GM18870 (cell line): ENCODE measurements at regions not wholly inside any gene's neighbourhood (a gene's known extent, or its start where the extent isn't known, plus 50 kb on each side); places are given as distances from the start of the nearest gene placed in this dataset.
"Not testable (repeated sequence)": the region's sequence is repeated elsewhere in the genome, so short reads cannot be mapped to it uniquely, and the experiment has no call there.

Experiments used
- ATAC-seq: cut with Tn5 transposase; IDR thresholded peaks from one replicate; pipeline ENCODE4 v1.9.1; 2021; ENCODE audit warnings: moderate library complexity; ENCODE audit not compliant: unreplicated experiment

DNA sequence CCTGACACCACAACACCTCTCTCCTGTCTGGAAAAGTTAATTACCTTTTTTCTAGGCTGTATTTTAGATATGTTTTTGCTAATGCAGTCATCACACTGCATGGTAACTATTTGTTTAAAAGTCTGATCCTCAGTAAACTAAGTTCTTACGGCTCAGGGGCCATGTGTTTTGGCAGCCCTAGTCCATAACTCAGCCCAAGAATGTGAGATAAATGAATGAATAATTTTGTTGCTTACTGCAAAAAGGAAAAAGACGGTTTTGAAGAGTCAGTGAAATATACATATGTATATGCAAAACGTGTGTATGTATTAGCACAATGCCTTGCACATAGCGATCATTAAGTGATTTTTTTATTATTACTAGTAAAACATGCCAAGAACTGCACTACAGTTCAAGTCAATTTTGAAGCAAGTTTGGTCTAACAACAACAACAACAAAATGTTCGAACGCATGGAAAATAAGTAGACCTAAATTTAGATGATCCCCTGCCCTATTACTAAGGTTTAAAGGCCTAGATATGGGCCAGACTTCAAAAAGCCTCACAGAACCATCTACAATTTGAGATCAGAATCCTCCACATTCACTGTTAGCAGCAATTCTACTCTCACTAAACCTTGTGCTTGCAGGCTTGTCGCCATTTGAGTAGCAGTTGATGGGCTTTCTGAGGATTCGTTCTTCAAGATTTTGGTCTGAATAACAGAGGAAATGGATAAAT is 140.0 kb downstream of the NDUFA12 start:
- no peak for ATAC-seq

DNA sequence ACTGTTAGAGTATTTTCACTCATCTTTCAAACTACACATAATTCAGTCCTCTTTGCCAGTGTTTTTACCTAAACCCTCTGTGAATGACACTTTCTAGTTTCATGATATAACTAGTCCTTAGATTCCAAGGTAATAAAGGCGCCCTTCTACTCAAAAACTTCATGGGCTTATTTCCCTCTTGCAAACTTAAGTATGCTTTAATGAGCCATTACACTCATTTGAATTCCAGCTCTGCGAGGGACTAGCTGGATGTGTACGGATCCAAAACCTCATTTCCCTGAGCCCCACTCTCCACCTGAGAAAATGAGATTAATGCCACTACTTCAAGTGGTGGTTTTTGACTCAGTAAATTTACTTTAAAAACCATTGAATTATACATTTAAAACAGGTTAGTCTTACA is 141.1 kb downstream of the NDUFA12 start:
- no peak for ATAC-seq

DNA sequence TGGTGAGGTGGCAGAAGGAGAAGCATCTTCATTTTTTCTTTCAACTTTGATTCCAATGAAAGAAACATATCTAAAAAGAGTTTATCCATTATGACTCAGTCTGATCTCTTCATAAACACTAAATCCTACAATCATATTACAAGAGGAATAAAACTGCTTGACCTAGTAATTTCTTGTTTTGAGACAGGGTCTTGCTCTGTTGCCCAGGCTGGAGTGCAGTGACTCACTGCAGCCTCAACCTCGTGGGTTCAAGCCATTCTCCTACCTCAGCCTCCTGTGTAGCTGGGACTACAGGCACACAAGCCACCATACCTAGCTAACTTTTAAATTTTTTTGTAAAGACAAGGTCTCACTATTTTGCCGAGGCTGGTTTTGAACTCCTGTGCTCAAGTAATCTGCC is 147.2 kb downstream of the NDUFA12 start:
- ATAC-seq = no peak

DNA sequence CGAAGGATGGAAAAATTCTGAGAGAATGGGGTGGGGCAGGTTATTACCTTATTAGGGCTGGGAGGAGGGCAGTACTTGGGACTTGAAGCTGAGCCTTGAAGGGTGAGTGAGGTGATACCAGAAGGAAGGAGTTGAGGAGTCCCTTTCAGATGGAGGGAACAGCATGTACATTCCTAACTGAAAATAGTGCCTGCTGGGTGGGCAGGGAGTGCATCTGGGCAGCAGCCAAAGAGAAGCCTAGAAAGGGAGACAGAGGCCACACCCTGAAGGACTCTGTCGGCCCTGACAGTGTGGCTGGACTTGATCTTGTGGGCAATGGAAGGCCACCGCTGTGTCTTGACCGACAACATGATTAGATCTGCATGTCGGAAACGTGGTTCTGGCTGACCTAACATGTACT is 147.6 kb downstream of the NDUFA12 start:
- no peak for ATAC-seq

DNA sequence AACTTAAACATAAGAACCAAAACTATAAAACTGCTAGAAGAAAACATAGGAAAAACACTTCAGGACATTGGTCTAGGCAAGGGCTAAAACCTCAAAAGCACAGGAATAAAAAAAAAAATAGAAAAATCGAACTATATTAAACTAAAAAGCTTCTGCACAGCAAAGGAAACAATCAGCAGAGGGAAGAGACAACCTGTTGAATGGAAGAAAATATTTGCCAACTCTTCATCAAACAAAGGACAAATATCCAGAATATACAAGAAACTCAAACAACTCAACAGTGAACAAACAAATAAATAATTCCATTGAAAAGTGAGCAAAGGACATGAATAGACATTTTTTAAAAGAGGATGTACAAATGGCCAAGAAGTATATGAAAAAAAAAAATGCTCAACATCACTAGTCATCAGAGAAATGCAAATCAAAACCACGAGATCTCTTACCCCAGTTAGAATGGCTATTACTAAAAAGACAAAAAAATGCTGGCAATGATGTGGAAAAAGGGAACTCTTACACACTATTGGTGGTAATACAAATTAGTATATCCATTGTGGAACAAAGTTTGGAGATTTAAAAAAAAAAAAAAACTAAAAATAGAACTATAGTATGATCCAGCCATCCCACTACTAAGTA is 152.0 kb downstream of the NDUFA12 start:
- ATAC-seq = no peak

DNA sequence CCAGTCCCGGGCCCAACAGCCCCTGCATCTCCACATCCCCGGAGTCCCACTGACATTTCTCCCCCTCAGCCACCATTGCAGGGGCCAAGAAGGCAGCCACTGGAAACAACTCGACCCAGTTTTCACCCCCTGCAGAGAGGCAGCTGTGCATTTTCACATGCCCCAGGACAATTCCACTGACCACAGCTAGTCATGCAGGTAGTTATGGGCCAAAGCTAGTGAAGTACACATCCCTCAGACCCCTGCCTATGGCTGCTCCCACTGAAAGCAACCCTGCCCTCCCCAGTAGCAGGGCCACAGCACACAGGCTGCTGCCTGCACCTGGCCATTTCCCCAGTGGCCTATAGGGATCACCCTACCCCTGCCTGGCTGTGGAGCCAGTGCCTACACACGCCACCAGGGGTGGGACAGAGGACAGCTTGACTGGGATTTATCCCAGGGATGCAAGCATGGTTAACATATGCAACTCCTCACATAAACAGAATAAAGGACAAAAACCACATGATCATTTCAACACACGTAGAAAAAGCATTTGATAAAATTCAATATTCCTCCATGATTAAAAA is 154.0 kb downstream of the NDUFA12 start:
- ATAC-seq = no peak

DNA sequence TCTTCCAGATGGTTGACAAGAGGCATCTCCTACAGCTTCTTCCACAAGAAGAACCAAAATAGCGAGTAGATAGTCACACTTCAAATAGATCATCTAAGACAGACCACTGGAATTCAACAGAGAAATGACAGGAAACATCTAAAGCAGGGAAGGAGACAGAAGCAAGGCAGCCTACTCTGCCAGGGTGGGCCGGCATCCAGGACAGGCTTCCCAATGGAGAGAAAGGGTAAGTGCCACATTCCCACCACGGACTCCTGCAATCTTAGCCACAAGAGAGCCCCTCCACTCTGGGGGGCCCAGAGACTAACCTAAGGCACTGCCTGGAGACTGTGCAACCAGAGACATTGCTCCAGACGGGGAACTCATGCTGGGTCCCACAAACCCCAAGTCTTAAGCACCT is 154.5 kb downstream of the NDUFA12 start:
- no peak for ATAC-seq

DNA sequence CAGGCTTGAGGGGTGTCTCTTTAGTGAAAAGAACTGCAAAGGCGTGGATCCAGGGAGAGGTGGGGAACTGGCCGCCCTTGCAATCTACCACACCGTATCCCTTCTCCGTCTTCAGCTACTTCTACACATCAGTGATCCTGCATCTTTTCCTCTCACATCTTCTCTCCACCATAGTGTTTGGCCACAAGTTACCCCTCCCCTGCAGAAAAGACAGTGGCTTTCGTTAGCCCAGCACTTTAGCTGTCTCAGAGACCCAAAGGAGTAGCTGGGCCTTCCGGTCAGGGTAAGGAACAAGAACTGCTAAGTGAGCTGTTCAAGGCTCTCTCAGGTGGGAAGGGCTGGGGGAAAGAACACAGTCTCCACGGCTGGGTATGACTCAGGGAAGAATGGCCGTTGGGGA is 158.4 kb downstream of the NDUFA12 start:
- no peak for ATAC-seq

DNA sequence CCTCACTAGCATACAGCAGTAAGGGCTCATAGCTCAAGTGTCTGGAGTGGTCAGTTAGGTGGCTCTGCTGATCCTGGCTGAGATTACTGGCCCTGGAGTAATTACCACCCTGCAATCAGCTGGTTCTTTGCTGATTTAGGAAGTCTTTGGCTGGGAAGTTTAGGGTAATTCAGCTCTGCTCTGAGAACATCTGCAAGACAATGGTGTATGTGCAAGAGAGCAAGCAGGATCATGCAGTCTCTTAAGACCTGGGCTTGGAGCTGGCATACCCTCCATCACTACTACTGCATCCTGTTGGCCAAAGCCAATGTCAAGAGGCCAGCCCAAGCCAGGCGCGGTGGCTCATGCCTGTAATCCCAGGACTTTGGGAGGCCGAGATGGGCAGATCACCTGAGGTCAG is 159.0 kb downstream of the NDUFA12 start:
- no peak for ATAC-seq

DNA sequence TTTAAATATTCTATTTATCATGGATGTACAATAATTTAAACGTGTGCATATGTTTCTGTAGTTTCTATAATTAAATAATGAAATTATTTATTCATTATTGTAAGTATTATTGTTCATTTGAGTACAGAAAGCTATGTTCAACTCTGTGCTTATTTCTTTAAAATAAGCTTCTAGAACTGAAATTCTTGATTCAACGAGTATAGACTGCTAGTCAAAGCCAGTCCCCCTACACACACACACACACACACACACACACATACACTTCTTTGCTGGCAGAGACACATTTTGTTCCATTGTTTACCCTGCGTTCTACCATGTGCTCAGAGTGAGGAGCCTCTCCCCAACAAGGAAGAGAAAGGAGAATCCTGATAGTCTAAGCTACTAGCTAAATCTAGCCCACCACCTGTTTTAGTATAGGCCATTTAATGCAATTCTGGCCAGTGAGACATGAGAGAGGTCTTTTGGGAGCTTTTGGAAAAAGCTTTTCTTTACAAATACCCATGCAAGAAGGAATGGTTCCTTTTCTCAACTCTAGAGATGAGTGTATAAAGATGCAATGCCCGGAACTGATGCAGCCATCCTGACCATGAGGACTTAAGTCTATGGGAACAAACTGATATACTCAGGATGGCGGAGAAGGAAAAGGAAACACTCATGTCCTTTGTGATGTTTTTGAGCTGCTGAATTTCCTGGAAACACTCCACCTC is 161.4 kb downstream of the NDUFA12 start:
- no peak for ATAC-seq

DNA sequence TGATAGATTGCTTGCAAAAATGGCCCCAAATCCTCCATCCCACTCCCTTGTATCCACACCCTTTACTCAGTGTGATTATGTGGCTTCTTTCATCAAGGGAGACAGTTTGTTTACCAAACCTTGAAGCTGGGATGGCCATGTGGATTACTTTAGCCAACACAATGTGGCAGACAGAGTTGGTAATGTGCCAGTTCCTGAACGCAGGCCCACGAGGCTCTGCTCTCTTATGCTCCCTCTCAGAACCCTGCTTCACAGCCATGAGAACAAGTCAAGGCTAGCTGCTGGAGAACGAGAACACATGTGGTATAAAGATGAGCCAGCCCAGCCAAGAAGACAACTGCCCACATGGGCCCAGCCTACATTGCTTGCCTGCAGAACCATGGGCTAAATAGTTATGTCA is 162.3 kb downstream of the NDUFA12 start:
- no peak for ATAC-seq

DNA sequence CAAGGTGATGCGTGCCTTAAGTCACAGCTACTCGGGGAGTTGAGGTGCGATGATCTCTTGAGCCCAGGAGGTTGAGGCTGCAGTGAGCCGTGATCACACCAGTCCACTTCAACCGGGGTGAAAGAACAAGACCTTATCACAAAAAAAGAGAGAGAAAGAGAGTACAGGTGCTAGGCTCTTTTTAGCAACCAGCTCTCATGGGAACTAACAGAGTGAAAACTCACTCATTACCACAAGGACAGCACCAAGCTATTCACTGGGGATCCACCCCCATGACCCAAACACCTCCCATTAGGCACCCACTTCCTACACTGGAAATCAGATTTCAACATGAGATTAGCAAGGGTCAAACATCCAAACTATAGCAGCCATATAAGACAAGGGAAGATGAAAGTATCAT is 164.2 kb downstream of the NDUFA12 start:
- ATAC-seq = peak; percentile 73

DNA sequence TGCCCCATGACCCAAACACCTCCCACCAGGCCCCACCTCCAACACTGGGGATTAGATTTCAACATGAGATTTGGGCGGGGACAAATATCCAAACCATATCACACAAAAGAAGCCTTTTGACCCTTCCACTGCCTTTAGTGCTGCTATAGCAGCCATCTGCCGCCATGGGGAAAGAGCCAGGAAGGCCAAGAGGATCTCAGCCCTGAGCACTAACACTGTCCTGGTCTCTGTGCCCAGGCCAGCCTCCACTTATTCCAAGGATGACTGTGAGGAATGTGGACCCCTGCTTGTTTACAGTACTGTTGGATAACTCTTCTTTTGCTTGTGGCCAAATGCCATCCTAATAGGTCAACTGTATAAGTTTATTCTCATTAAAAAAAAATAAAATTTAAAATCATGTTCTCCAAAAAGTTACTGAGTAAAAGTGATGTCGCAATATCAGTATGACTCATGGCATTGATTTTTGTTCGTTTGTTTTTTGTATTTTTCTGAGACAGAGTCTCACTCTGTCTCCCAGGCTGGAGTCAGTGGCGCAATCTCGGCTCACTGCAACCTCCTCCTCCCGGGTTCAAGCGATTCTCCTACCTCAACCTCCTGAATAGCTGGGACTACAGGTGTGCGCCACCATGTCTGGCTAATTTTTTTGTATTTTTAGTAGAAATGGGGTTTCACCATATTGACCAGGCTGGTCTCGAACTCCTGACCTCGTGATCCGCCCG is 166.4 kb downstream of the NDUFA12 start:
- not testable (repeated sequence) for ATAC-seq

DNA sequence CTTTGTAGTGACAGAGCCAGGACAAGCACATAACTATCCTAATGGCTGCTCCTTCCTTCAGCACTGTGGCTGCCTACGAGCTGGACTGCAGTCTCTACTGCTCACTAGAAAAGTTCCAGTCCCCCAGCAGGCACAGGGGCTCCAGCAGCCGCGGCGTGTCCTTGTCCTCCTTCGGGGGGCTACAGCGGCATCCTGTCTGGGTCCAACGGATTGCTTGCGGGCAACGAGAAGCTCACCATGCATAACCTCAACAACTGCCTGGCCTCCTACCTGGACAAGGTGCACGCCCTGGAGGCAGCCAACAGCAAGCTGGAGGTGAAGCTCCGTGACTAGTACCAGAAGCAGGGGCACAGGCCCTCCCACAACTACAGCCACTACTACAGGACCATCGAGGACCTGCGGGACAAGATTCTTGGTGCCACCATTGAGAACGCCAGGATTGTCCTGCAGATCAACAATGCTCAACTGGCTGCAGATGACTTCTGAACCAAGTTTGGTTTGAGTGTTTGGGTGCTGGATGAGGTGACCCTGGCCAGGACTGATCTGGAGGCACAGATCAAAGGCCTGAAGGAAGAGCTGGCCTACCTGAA is 169.4 kb downstream of the NDUFA12 start:
- no peak for ATAC-seq

DNA sequence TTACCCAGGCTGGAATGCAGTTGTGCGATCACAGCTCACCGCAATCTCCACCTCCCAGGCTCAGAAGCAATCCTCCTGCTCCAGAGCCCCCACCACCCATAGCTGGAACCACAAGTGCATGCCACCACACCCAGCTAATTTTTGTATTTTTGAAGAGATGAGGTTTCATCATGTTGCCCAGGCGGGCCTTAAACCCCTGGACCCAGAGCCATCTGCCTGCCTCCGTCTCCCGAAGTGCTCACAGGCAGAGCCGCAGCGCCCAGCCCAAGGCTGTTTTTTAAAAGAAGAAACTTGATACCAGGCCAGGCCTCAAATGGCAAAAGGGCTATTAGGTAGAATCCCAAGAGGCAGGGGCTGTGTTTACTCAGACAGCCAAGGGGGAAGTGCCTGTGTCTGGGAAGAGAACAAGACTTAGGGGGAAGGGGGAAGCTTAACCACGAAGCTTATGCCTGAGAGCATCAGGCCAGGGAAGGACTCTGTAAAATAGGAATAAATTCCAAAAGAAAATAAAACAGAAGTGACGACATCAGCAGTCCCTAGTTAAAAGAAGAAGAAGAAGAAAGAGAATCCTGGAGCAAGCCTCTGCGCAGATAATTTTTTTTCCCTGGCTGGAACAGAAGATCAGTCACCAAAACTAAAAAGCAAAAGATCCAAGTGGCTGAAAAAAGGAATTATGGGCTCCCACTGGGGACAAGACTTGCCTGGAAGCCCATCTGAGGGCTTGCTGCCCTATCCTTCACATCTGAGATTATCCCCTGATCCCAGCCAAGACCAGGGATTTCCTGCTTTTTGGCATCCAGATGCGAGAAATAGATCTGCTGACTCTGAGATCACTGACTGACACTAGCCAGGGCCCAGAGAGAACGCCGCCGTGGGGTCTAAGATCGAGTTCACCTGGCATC is 170.5 kb downstream of the NDUFA12 start:
- ATAC-seq = no peak

DNA sequence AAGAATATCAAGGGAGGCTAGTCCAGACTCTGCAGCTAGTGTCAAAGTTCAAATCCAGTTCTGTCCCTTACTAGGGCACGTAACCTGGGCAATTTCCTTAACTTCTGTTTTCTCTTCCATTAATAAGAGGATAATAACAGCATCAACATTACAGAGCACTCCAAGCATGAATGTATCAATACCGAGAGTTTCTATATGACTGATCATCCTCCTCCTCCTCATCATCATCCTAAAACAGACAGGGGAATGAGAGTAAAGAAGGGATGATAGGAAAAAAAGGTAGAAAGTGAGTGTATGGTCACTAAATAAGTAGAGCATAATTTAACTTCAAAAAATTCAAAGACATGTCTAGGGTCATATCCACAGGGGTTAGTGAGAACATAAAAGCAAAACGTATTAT is 171.4 kb downstream of the NDUFA12 start:
- no peak for ATAC-seq

DNA sequence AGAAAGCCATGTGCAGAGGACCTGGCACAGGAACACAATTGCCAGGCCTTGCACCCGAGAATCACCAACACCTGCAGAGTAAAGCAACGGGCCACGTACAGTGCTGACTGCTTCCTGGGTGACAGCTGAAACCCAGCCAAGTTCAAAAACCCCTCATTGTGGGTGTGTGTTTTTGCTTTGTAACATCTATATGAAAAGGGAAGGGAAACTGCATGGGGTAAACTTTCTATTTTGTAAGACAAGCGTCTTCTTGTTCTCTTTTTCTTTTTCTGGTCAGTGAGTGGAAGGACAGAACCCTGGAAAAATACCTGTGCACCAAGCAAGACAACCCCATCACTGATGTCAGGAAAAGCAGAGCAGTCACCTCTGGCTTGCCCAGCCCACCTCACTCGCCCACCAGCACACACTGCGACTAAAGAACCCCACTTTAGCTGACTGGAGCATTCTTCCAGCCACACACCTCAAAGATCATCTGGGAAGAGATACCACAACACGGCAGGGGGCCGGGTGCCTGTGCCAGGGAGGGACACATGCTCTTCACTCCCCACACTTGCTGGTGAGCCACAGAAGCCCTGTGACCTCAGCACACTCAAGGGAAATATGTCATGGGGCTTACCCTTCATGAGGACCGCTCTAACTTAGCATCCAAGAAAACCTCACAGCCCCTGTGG is 172.3 kb downstream of the NDUFA12 start:
- peak; percentile 90 for ATAC-seq

DNA sequence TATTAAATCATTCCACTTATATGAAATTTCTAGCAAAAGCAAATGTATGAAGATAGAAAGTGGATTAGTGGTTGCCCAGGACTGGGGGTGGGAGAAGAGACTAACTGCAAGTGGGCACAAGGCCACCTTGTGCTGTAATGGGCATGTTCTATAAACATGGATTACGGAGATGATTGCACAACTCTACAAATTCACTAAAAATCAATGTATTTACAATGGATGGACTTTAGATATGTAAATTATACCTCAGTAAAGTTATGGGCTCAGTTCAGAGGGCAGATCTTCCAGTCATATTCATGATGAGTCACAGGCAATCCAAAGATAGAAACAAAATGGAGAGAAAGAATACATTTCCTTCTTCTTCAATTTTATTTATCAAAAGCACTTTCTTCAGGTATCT is 173.9 kb downstream of the NDUFA12 start:
- ATAC-seq = no peak

DNA sequence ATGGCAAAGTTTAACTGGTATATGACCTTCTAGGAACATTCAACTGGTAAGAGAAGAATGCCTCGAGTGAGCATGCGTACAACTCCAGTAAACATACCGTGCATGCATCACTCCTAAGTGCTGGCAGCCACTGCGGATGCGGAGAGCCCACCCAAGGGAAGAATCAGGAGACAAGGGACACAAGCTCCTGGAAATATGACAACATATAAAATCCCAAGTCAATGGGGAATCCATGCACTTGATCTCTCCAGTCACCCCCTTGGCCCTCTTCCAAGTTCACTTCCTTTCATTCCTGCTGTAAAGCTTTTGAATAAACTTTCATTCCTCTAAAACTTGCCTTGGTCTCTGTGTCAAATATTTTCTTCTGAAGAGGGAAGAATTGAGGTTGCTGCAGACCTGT is 168.7 kb upstream of the TMCC3 start:
- ATAC-seq = no peak
